NOMO-1 treated with dmso at 0.1 percent for 144 hours (cell line): ENCODE measurements at regions not wholly inside any gene's neighbourhood (a gene's known extent, or its start where the extent isn't known, plus 50 kb on each side); places are given as distances from the start of the nearest gene placed in this dataset.
"Not testable (repeated sequence)": the region's sequence is repeated elsewhere in the genome, so short reads cannot be mapped to it uniquely, and the experiment has no call there.

Experiments
- DNase-seq: peaks from one replicate; lab custom pipeline; 2025; ENCODE audit not compliant: unreplicated experiment; lab: John Stamatoyannopoulos, UW

GRCh38 chr3:118805007-118805406, 229.6 kb downstream of the IGSF11 start:
- no peak for DNase-seq

GRCh38 chr3:118806423-118806822, 228.2 kb downstream of the IGSF11 start:
- DNase-seq, result no peak

- DNase-seq, result not testable (repeated sequence)
These were observed 227.3 kb downstream of the IGSF11 start for GRCh38 chr3:118807349-118807748.

- no peak for DNase-seq
These were observed 225.9 kb downstream of the IGSF11 start for GRCh38 chr3:118808723-118809122.

GRCh38 chr3:118809696-118810498, 224.7 kb downstream of the IGSF11 start:
- DNase-seq, result no peak

GRCh38 chr3:118810499-118811035, 224.1 kb downstream of the IGSF11 start:
- DNase-seq, result no peak

- DNase-seq, result no peak
These were observed 223.4 kb downstream of the IGSF11 start for GRCh38 chr3:118811236-118811732.

- no peak for DNase-seq
These were observed 221.2 kb downstream of the IGSF11 start for GRCh38 chr3:118813472-118813871.

- DNase-seq, result no peak
These were observed 216.9 kb downstream of the IGSF11 start for GRCh38 chr3:118817748-118818165.

GRCh38 chr3:118818386-118818785, 216.3 kb downstream of the IGSF11 start:
- no peak for DNase-seq

GRCh38 chr3:118823626-118824025, 211.0 kb downstream of the IGSF11 start:
- DNase-seq, result no peak

GRCh38 chr3:118827446-118827845, 207.2 kb downstream of the IGSF11 start:
- no peak for DNase-seq

- DNase-seq, result no peak
These were observed 206.3 kb downstream of the IGSF11 start for GRCh38 chr3:118828351-118828750.

- no peak for DNase-seq
These were observed 201.6 kb downstream of the IGSF11 start for GRCh38 chr3:118833075-118833474.

- no peak for DNase-seq
These were observed 195.8 kb downstream of the IGSF11 start for GRCh38 chr3:118838871-118839270.

- no peak for DNase-seq
These were observed 192.3 kb downstream of the IGSF11 start for GRCh38 chr3:118842147-118842863.

- DNase-seq, result no peak
These were observed 188.5 kb downstream of the IGSF11 start for GRCh38 chr3:118846176-118846575.
